ENCODE measurements at regions not wholly inside any gene's neighbourhood (a gene's known extent, or its start where the extent isn't known, plus 50 kb on each side); places are given as distances from the start of the nearest gene placed in this dataset.

- DNase-seq (ENCODE audit: extremely low read depth in 1 of 11, low read depth in 9 of 11, low spot score in 4 of 11), result no peak
Observed at GRCh38 chr3:187618722-187619121, 51.5 kb downstream of the SST start.

DNA sequence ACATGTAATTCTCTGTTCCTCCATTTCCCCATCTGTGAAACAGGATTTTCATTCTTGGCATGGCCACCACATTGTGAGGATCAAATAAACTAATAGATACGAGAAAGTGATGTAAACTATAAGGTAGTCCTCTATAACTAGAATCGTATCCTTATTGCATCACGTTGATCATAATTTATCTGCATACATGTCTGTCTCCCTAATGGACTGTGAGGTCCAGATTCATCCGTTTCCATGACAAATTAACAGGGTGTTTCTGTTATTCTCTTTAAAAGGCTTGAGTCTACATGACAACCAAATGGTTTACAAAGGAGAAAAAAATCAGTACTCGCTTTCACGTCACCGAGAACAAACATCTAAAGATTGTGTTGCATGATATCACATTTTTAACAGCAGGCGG lies 53.0 kb downstream of the SST start:
- no peak for DNase-seq (ENCODE audit: extremely low read depth in 1 of 11, low read depth in 9 of 11, low spot score in 4 of 11)

- DNase-seq (ENCODE audit: extremely low read depth in 1 of 11, low read depth in 9 of 11, low spot score in 4 of 11), result peak in 4 of 11 donors; percentile 17 to 24 (median 19)
Observed at GRCh38 chr3:187616307-187616972, 53.8 kb downstream of the SST start.

- no peak for DNase-seq (ENCODE audit: extremely low read depth in 1 of 11, low read depth in 9 of 11, low spot score in 4 of 11)
Observed at GRCh38 chr3:187615630-187616029, 54.6 kb downstream of the SST start.

DNA sequence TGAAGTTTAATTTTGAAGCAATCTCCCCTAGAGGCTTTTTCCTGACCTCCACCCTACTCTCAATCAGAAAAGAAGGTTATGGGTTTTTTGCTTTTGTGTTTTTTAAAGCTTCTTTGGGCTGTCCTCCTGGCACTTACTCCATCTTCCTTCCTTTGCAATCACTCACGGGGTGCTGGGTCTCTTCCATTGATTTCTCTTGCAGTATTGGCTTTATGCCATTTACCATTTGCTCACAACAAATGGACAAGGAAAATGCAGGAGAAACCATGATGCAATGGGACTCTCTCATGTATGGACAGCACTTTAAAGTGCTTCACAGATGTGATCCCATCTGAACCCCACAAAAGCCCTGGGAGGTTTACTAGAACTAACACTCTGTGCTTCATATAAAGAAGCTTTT lies 57.5 kb downstream of the SST start:
- DNase-seq (ENCODE audit: extremely low read depth in 1 of 11, low read depth in 9 of 11, low spot score in 4 of 11), result no peak

DNA sequence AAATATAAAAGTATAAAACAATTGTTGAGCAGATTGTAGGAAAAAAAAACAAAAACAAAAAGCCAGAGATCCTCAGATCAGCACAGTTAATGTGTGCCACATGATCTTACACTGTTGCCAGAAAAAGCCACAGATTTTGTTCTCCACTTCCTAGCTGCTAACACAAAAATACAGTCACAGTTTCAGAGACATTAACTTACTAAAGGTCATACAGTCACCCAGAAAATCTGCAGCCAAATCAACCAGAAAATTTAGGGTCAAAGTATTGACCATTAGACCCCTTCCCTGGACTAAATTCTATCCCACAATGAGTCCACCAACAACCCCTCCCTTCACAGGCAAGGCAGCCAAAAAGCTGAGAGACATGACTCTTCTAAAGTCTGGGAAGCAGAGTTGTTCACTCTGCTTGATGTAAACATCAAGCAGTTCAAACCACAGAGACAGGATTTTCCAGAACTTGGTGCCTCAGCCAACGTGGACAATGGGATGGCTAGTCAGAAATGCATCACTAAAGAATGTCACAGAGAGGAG lies 59.1 kb downstream of the SST start:
- DNase-seq (ENCODE audit: extremely low read depth in 1 of 11, low read depth in 9 of 11, low spot score in 4 of 11), result no peak

DNA sequence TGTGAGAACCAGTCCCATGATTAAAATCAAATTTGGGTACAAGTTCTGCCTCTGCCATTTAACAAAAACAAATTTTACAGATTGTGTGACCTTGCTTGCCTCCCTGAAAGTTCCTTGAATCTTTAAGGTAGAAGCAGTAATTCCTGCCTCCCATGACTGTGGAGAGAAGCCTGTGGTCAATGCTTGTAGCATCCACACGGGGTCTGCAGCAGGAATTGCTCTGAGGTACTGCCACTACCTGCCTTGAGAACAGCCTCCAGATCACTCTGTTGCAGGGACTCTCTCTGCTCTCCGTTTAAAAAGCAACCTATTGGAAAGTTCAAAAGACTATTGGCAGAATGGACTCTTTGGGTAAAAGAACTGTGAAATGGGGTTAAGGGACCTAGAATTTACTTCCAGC lies 75.9 kb downstream of the SST start:
- no peak for DNase-seq (ENCODE audit: extremely low read depth in 1 of 11, low read depth in 9 of 11, low spot score in 4 of 11)

DNA sequence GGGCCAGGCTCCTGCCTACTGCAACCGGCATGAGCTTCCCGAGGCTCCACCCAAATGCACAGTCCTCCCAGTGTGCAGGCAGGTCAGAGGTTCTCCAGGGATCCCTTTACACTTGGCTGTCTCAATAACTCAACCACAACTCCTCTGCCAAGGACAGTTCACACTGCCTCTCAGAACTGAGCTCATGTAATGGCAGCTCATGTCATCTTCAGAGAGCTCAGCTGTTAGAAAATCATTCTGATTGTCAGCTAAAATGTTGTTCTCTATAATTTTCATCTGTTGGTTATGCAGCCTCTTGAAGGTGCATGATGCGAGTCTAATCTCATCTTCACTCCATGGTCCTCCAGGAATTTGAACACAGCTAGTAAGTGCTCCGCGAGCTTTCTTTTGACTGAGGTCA lies 76.7 kb downstream of the SST start:
- no peak for DNase-seq (ENCODE audit: extremely low read depth in 1 of 11, low read depth in 9 of 11, low spot score in 4 of 11)

- no peak for DNase-seq (ENCODE audit: extremely low read depth in 1 of 11, low read depth in 9 of 11, low spot score in 4 of 11)
Observed at GRCh38 chr3:187590861-187591576, 79.2 kb downstream of the SST start.

- no peak for DNase-seq (ENCODE audit: extremely low read depth in 1 of 11, low read depth in 9 of 11, low spot score in 4 of 11)
Observed at GRCh38 chr3:187587076-187587475, 83.1 kb downstream of the SST start.

GRCh38 chr3:187586226-187586625 lies 84.0 kb downstream of the SST start:
- DNase-seq (ENCODE audit: extremely low read depth in 1 of 11, low read depth in 9 of 11, low spot score in 4 of 11), result no peak

GRCh38 chr3:187572441-187572840 lies 97.8 kb downstream of the SST start:
- no peak for DNase-seq (ENCODE audit: extremely low read depth in 1 of 11, low read depth in 9 of 11, low spot score in 4 of 11)

- DNase-seq (ENCODE audit: extremely low read depth in 1 of 11, low read depth in 9 of 11, low spot score in 4 of 11), result no peak
Observed at GRCh38 chr3:187571701-187572100, 98.5 kb downstream of the SST start.

- no peak for DNase-seq (ENCODE audit: extremely low read depth in 1 of 11, low read depth in 9 of 11, low spot score in 4 of 11)
Observed at GRCh38 chr3:187570776-187571175, 99.4 kb downstream of the SST start.

DNA sequence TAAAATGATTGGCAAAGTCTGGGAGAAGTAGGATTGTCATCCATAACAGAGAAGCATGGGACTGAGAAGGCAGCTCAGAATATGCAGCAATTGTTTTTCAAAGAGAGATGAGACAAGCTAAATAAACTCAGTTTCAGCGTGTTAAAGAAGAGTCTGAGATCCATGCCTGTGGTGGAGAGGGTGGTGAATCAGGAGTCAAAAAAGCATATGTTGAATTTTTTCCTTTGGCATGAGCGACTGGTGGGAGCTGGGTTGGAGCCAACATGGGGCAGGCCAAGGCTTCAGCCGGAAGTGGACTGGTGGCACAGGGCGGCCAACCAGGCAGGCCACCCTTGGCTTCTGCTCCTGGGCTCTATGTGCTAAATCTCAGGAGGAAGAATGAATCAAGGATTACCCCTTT lies 102.0 kb downstream of the SST start:
- DNase-seq (ENCODE audit: extremely low read depth in 1 of 11, low read depth in 9 of 11, low spot score in 4 of 11), result no peak

GRCh38 chr3:187567661-187568121 lies 102.5 kb downstream of the SST start:
- DNase-seq (ENCODE audit: extremely low read depth in 1 of 11, low read depth in 9 of 11, low spot score in 4 of 11), result peak in 5 of 11 donors; percentile 7 to 33 (median 18)

DNA sequence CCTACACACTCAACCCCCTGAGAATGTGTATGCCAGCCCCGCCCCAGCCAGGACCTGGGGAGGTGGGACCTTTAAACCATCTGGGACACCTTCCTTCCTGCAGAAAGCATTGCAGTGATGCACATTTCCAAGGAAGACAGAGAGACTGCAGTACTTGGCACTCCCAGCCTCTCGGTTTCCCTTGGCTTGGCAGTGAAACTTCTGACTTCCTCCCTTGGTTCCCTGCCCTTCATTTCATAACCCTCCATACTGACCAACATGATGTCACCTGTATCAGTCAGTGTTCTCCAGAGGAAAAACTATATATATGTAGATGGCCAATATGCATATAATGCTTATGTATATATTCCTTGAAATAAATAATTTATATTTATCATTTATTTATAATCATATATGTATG lies 103.2 kb downstream of the SST start:
- no peak for DNase-seq (ENCODE audit: extremely low read depth in 1 of 11, low read depth in 9 of 11, low spot score in 4 of 11)

- DNase-seq (ENCODE audit: extremely low read depth in 1 of 11, low read depth in 9 of 11, low spot score in 4 of 11), result no peak
Observed at GRCh38 chr3:187565701-187566100, 104.5 kb downstream of the SST start.

DNA sequence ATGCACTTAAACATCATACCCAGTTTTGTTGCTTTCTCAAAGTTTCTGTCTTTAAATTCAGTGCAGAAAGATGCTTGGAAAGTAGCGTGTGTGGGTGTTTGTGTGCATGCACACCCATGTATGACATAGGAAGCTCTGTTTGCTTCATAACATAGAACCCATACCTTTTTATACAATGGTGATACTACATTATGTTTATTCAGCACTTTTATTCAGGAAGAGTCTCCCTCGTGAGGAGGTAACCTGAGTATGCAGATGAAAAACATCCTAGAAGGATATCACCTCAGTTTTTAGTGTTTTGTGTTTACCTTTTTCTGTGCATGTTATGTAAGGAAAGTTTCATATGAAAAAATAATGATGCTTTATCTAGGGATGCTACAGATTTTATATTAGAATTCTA lies 111.2 kb downstream of the SST start:
- DNase-seq (ENCODE audit: extremely low read depth in 1 of 11, low read depth in 9 of 11, low spot score in 4 of 11), result no peak

DNA sequence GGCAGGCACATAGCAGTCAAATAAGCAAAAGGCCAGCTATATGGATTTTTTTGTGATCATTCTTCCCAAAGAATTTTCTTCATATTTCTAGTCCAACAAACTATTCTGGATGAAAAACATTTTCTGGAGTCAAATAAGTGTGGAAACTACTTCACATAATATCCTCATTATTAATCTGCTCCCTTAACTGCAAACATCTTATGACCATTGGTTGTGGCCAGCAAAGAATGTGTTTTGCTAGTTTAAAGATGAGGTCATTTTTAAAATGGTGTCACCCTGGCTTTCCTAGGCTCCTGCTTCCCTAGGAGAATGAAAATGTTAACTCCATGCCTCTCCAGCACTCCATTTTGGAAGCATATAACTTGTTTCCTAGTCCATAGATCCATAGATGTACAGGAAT lies 118.8 kb downstream of the SST start:
- DNase-seq (ENCODE audit: extremely low read depth in 1 of 11, low read depth in 9 of 11, low spot score in 4 of 11), result no peak

DNA sequence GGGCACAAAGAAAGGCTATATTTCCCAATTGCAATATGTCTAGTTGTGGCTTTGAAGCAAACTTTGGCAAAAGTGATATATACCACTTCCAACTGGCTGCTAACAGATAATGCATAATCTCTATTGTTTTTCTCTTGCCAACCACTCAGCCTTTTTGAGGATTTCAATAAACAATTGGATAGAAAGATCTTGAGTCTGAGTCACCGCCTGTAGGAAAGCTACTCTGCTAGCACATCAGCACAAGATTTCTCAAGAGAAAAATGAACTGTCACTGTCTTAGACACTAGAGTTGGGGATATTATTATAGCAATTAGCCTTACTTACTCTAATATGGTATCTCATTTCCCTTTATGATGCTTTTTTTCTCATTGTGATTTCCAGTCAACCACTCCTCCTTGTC lies 119.7 kb downstream of the SST start:
- no peak for DNase-seq (ENCODE audit: extremely low read depth in 1 of 11, low read depth in 9 of 11, low spot score in 4 of 11)
